Hepatocyte (in vitro differentiated cells): ENCODE measurements at regions not wholly inside any gene's neighbourhood (a gene's known extent, or its start where the extent isn't known, plus 50 kb on each side); places are given as distances from the start of the nearest gene placed in this dataset.

Experiments
- CTCF ChIP-seq: fragments of 200-600 bp; sonication (generic); IDR thresholded peaks from 2 replicates; pipeline ENCODE4 v1.5.1; 2016; ENCODE audit warnings: antibody characterized with exemption, mild to moderate bottlenecking; ENCODE audit not compliant: poor library complexity
- EZH2 ChIP-seq: fragments of 200-600 bp; sonication (generic); IDR thresholded peaks from 2 replicates; pipeline ENCODE4 v1.6.1; 2016; ENCODE audit warnings: antibody characterized with exemption, mild to moderate bottlenecking, borderline replicate concordance

GRCh38 chr17:52681480-52681879, 523.0 kb upstream of the CA10 start:
- TF ChIP-seq CTCF (no peak), EZH2 (no peak)
